Activated effector memory CD4-positive, alpha-beta T cell treated with anti-CD3 and anti-CD28 coated beads, Interleukin-2, amount 50 U/mL, for 16 hours (primary cell): ENCODE measurements at regions not wholly inside any gene's neighbourhood (a gene's known extent, or its start where the extent isn't known, plus 50 kb on each side); places are given as distances from the start of the nearest gene placed in this dataset.
"Not testable (repeated sequence)": the region's sequence is repeated elsewhere in the genome, so short reads cannot be mapped to it uniquely, and the experiment has no call there.

ENCODE experiments used
- DNase-seq: peaks from one replicate; pipeline ENCODE4 v3.0.0-alpha.2; 2020

DNA sequence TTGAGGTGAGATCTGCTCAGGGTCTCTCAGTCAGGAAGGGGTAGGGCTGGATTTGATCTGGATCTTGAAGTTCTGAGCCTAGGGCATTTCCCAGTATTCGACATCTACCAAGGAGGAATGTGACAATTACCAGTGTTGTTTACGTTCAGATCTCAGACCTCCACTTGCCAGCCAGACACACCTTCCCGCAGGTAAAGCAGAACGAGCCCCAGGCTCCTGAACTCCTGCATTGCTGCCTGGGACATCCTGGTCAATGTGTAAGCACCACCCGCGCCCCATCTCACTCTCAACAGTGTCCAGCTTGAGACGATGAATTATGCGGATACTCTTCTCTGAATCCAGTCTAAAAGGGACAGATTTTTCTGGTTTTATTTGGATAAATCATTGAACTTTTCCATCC lies 56.7 kb upstream of the PTCH1 start:
- no peak for DNase-seq

DNA sequence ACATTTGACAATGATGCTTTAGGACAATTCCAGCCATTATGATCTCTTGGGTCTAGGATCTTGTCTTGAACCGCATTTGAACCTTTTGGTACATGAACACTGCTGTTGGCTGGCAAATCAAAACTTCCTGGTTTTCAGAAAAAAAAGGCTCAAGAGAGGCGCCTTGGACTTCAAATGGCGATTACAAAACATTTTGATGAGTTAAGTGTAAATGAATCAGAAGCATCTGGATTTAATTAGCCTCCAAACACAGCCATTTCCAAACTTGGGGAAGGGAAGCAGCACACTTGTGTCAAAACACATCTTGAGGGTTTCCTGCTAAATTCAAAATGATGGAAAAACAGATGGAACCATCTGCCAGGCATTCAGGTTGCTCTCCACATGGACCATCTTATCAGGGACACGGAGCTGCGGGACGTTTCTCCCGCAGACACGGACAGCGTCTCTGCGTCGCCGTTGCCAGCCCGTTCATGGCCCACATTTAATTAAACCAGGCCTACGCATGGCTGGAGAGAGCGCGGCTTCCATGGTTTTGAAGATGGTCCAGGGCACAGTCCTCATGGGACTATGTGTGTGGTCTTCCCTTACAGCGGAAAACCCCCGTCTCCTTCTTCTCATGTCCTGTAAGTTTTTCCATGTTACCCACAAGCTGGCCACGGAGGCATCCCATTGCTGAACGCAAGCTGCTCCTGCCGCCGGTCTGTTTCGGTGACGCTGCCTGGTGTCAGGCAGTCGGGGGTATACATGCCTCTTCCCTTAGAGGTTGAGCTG lies 55.8 kb upstream of the PTCH1 start:
- no peak for DNase-seq

DNA sequence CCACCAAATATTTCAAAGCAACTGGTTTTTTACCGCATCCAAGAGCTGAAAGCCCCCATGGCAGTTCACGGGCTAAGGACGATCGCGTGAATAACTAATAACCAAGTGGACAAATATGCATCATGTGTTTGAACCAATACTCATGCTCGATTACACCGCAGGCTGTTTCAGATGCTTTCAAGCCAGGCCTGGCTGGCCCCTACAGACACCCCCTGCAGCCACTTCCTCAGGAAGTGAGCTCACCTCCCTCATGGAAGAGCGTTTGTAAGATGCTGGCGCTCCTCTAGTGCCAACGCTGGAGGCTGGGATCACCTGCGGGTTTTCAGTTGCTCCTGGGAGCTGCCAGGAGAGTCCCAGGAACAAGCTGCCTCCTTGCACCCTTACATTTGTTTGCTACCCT lies 53.9 kb upstream of the PTCH1 start:
- DNase-seq: no peak

DNA sequence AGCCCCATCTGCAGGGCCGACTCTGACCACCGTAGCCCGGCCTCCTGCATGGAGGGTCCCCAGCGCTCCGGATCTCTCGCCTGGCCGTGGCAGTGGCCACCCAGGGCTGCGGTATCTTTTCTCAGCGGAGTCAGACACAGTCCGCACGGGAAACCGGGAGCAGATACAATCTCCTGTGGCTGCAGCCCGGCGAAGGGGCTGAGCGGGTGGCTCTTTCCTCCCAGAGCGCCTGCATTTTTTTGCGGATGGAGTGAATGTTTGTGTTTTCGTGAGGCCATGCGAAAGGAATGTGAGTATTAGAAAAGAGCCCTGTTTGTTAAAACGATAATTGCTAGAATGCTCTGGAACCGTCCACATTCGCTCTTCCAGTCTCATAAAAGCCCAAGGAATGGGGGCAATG lies 53.4 kb upstream of the PTCH1 start:
- no peak for DNase-seq

DNA sequence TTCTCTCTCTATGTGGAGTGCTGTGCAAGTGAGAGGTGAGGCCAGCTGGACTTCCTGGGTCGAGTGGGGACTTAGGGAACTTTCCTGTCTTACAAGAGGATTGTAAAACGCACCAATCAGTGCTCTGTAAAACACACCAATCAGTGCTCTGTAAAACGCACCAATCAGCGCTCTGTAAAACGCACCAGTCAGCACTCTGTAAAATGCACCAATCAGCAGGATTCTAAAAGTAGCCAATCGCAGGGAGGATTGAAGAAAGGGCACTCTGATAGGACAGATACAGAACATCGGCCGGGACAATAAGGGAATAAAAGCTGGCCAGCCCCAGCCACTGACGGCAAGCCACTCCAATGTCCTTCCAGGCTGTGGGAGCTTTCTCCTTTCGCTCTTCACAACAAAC lies 52.0 kb upstream of the PTCH1 start:
- not testable (repeated sequence) for DNase-seq
